Chondrocyte (in vitro differentiated cells): ENCODE measurements at regions not wholly inside any gene's neighbourhood (a gene's known extent, or its start where the extent isn't known, plus 50 kb on each side); places are given as distances from the start of the nearest gene placed in this dataset.
"Not testable (repeated sequence)": the region's sequence is repeated elsewhere in the genome, so short reads cannot be mapped to it uniquely, and the experiment has no call there.

Experiments
- DNase-seq: peaks from one replicate; pipeline ENCODE4 v3.0.0; 2021; ENCODE audit warnings: mixed read lengths, low spot score
- H3K27ac Mint-ChIP-seq: one replicate; pipeline ENCODE4 v1.8.0; 2021; ENCODE audit warnings: mild to moderate bottlenecking, moderate library complexity, mixed read lengths; ENCODE audit not compliant: unreplicated experiment
- H3K27me3 Mint-ChIP-seq: 2 replicates; pipeline ENCODE4 v1.8.0; 2021; ENCODE audit warnings: low read depth, mixed read lengths
- H3K36me3 Mint-ChIP-seq: 2 replicates; pipeline ENCODE4 v1.8.0; 2021; ENCODE audit warnings: low read depth, mixed read lengths
- H3K4me1 Mint-ChIP-seq: 2 replicates; pipeline ENCODE4 v1.8.0; 2021; ENCODE audit warnings: low read depth, mild to moderate bottlenecking, mixed read lengths
- H3K4me3 Mint-ChIP-seq: one replicate; pipeline ENCODE4 v1.8.0; 2021; ENCODE audit warnings: mild to moderate bottlenecking, moderate library complexity, mixed read lengths; ENCODE audit not compliant: unreplicated experiment
- H3K9me3 Mint-ChIP-seq: 2 replicates; pipeline ENCODE4 v1.8.0; 2021; ENCODE audit warnings: low read depth, mixed read lengths
- CTCF ChIP-seq: fragments of 200-600 bp; sonication (generic); IDR thresholded peaks from 2 replicates; pipeline ENCODE4 v1.5.0; 2021; ENCODE audit warnings: antibody characterized with exemption, mild to moderate bottlenecking, moderate library complexity

- peaks cover 10% of the 10 kb centered on the region for H3K4me1 Mint-ChIP-seq
- H3K36me3 Mint-ChIP-seq, result no peaks in the 10 kb centered on the region
- no peaks in the 10 kb centered on the region for H3K9me3 Mint-ChIP-seq
- DNase-seq, result no peak
- H3K4me3 Mint-ChIP-seq, result no peak overlapping the region
- no peaks in the 10 kb centered on the region for H3K27me3 Mint-ChIP-seq
- H3K27ac Mint-ChIP-seq, result no peak overlapping the region
- TF ChIP-seq CTCF, result no peak
These were observed 88.3 kb upstream of the AGA start for GRCh38 chr4:177530561-177530960.

- no peaks in the 10 kb centered on the region for H3K9me3 Mint-ChIP-seq
- no peaks in the 10 kb centered on the region for H3K27me3 Mint-ChIP-seq
- no peaks in the 10 kb centered on the region for H3K36me3 Mint-ChIP-seq
- TF ChIP-seq CTCF, result no peak
- no peak overlapping the region for H3K27ac Mint-ChIP-seq
- H3K4me1 Mint-ChIP-seq, result peaks cover 10% of the 10 kb centered on the region
- no peak overlapping the region for H3K4me3 Mint-ChIP-seq
- no peak for DNase-seq
These were observed 90.1 kb upstream of the AGA start for GRCh38 chr4:177532358-177532757.

- H3K36me3 Mint-ChIP-seq, H3K27me3 Mint-ChIP-seq, DNase-seq, H3K9me3 Mint-ChIP-seq, H3K4me3 Mint-ChIP-seq, H3K27ac Mint-ChIP-seq: not testable (repeated sequence)
- H3K4me1 Mint-ChIP-seq, result peaks cover 10% of the 10 kb centered on the region
These were observed 92.6 kb upstream of the AGA start for GRCh38 chr4:177534841-177535240.

GRCh38 chr4:177546745-177547144, 104.5 kb upstream of the AGA start:
- peak; percentile 46 for TF ChIP-seq CTCF
- Mint-ChIP-seq H3K36me3 (peaks cover 1% of the 10 kb centered on the region), H3K27ac (no peak overlapping the region), H3K4me1 (peaks cover 3% of the 10 kb centered on the region), H3K4me3 (no peak overlapping the region), H3K9me3 (no peaks in the 10 kb centered on the region), H3K27me3 (no peaks in the 10 kb centered on the region)
- DNase-seq, result no peak

- Mint-ChIP-seq H3K9me3 (no peaks in the 10 kb centered on the region), H3K4me1 (peaks cover 3% of the 10 kb centered on the region), H3K36me3 (no peaks in the 10 kb centered on the region), H3K27me3 (no peaks in the 10 kb centered on the region), H3K27ac (no peak overlapping the region), H3K4me3 (no peak overlapping the region)
- no peak for DNase-seq
- TF ChIP-seq CTCF, result no peak
These were observed 105.7 kb upstream of the AGA start for GRCh38 chr4:177547985-177548384.

GRCh38 chr4:177555007-177555574, 112.9 kb upstream of the AGA start:
- peak; percentile 91 for TF ChIP-seq CTCF
- Mint-ChIP-seq H3K4me3 (no peak overlapping the region), H3K36me3 (peaks cover 2% of the 10 kb centered on the region), H3K4me1 (no peaks in the 10 kb centered on the region), H3K27ac (no peak overlapping the region), H3K27me3 (no peaks in the 10 kb centered on the region), H3K9me3 (no peaks in the 10 kb centered on the region)
- DNase-seq, result no peak
